Neural cell (in vitro differentiated cells): ENCODE measurements at regions not wholly inside any gene's neighbourhood (a gene's known extent, or its start where the extent isn't known, plus 50 kb on each side); places are given as distances from the start of the nearest gene placed in this dataset.

Experiments used
- H2AFZ ChIP-seq: fragments of 200-600, 300-800 bp; sonication (generic), shearing (Covaris generic); 2 replicates; pipeline ENCODE4 v1.6.0; 2014; ENCODE audit warnings: low read depth, mild to moderate bottlenecking, antibody characterized with exemption, low read length, moderate library complexity
- H3F3A ChIP-seq: fragments of 200-600 bp; shearing (Covaris generic); 2 replicates; pipeline ENCODE4 v1.6.1; 2016; ENCODE audit warnings: mild to moderate bottlenecking, moderate library complexity, mixed read lengths, antibody characterized with exemption, low read length; ENCODE audit not compliant: insufficient read depth, poor library complexity, severe bottlenecking
- H3K27ac ChIP-seq: fragments of 200-600, 300-800 bp; sonication (generic), shearing (Covaris generic); 2 replicates; pipeline ENCODE4 v1.5.1; 2014; ENCODE audit warnings: mild to moderate bottlenecking, low read length, moderate library complexity
- H3K27me3 ChIP-seq: fragments of 300-800, 200-600 bp; sonication (generic), shearing (Covaris generic); 2 replicates; pipeline ENCODE4 v1.6.0; 2014; ENCODE audit warnings: mild to moderate bottlenecking, low read depth, low read length, moderate library complexity; ENCODE audit not compliant: insufficient read depth
- H3K36me3 ChIP-seq: fragments of 300-800, 200-600 bp; sonication (generic), shearing (Covaris generic); 2 replicates; pipeline ENCODE4 v1.5.1; 2014; ENCODE audit warnings: mild to moderate bottlenecking, antibody characterized with exemption, low read length, moderate library complexity; ENCODE audit not compliant: insufficient read depth
- H3K4me2 ChIP-seq: fragments of 300-800, 200-600 bp; sonication (generic), shearing (Covaris generic); 2 replicates; pipeline ENCODE4 v1.6.0; 2014; ENCODE audit warnings: mild to moderate bottlenecking, low read length
- H3K4me3 ChIP-seq: fragments of 300-800, 200-600 bp; sonication (generic), shearing (Covaris generic); 2 replicates; pipeline ENCODE4 v1.5.1; 2014; ENCODE audit warnings: mild to moderate bottlenecking, low read length, moderate library complexity
- H3K79me2 ChIP-seq: fragments of 200-600 bp; shearing (Covaris generic); replicated peaks from 2 replicates; pipeline ENCODE4 v1.6.0; 2014; ENCODE audit warnings: mild to moderate bottlenecking, low read length, moderate library complexity; ENCODE audit not compliant: insufficient read depth
- H3K9ac ChIP-seq: fragments of 300-800, 200-600 bp; sonication (generic), shearing (Covaris generic); 2 replicates; pipeline ENCODE4 v1.6.1; 2016; ENCODE audit warnings: mild to moderate bottlenecking, low read length, mixed read lengths
- H3K9me2 ChIP-seq: fragments of 200-600 bp; shearing (Covaris generic); 2 replicates; pipeline ENCODE4 v1.6.1; 2016; ENCODE audit warnings: mild to moderate bottlenecking, low read length, mixed read lengths; ENCODE audit not compliant: insufficient read depth
- H3K9me3 ChIP-seq: fragments of 200-600, 300-800 bp; sonication (generic), shearing (Covaris generic); 2 replicates; pipeline ENCODE4 v1.6.1; 2016; ENCODE audit warnings: mild to moderate bottlenecking, mixed run types, low read length, moderate library complexity, mixed read lengths
- H4K20me1 ChIP-seq: fragments of 200-600 bp; shearing (Covaris generic); 2 replicates; pipeline ENCODE4 v1.6.1; 2016; ENCODE audit warnings: mild to moderate bottlenecking, mixed run types; ENCODE audit not compliant: insufficient read depth
- EP300 ChIP-seq: fragments of 450-650 bp; conservative IDR thresholded peaks from 2 replicates; pipeline ENCODE4 v1.6.1; 2014; ENCODE audit warnings: antibody characterized with exemption, mild to moderate bottlenecking, moderate library complexity; ENCODE audit not compliant: poor library complexity, severe bottlenecking
- EZH2 ChIP-seq: fragments of 200-600, 300-800 bp; shearing (Covaris generic), sonication (generic); IDR thresholded peaks from 2 replicates; pipeline ENCODE4 v1.6.1; 2014; ENCODE audit warnings: antibody characterized with exemption, low read length, borderline replicate concordance, mild to moderate bottlenecking; ENCODE audit not compliant: insufficient read depth, poor library complexity, severe bottlenecking
- MXI1 ChIP-seq: fragments of 450-650 bp; conservative IDR thresholded peaks from 2 replicates; pipeline ENCODE4 v1.6.1; 2014; ENCODE audit warnings: antibody characterized with exemption, mild to moderate bottlenecking; ENCODE audit not compliant: poor library complexity, severe bottlenecking
- POLR2AphosphoS5 ChIP-seq: IDR thresholded peaks from 2 replicates; pipeline ENCODE4 v1.6.1; 2012
- RAD21 ChIP-seq: fragments of 450-650 bp; conservative IDR thresholded peaks from 2 replicates; pipeline ENCODE4 v1.6.1; 2014; ENCODE audit warnings: antibody characterized with exemption, mild to moderate bottlenecking, moderate library complexity
- SMC3 ChIP-seq: fragments of 450-650 bp; conservative IDR thresholded peaks from 2 replicates; pipeline ENCODE4 v1.6.1; 2014; ENCODE audit warnings: antibody characterized with exemption, mild to moderate bottlenecking, moderate library complexity; ENCODE audit not compliant: poor library complexity
- TAF1 ChIP-seq: IDR thresholded peaks from 2 replicates; pipeline ENCODE4 v1.6.1; 2012; ENCODE audit warnings: low read depth
- TF ChIP-seq, protein P1 (sequence below): fragments of 450-650 bp; IDR thresholded peaks from 2 replicates; pipeline ENCODE4 v1.5.1; 2014; ENCODE audit warnings: antibody characterized with exemption, mild to moderate bottlenecking, moderate library complexity; ENCODE audit not compliant: poor library complexity, severe bottlenecking
- TF ChIP-seq, protein P2 (sequence below): IDR thresholded peaks from 2 replicates; pipeline ENCODE4 v1.6.1; 2012; ENCODE audit warnings: borderline replicate concordance

DNA sequence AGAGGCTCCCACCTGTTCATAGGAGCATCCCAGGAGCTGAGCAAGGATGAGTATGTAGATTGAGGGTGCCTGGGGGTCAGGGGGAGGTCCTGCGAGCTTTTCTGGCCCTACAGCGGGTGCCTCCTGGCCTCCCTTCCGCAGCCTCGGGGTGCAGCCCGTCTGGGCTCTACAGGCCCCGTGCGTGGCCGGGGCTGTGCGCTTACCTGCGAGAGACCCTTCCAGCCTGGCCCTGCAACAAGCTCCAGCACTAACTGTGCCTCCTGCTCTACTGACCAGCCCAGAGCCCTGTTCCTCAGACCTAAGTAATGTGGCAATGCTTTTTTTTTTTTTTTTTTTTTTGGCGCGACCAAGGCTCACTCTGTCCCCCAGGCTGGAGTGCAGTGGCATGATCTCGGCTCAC is 1129.1 kb downstream of the BRD1 start:
- Histone ChIP-seq H3K9me3 (no peaks in the 10 kb centered on the region), H3F3A (no peaks in the 10 kb centered on the region), H3K9ac (no peak overlapping the region), H3K27me3 (no peaks in the 10 kb centered on the region), H3K9me2 (no peaks in the 10 kb centered on the region), H3K4me3 (no peak overlapping the region), H2AFZ (no peak overlapping the region), H3K36me3 (no peaks in the 10 kb centered on the region), H3K79me2 (no peaks in the 10 kb centered on the region), H4K20me1 (no peaks in the 10 kb centered on the region), H3K4me2 (no peak overlapping the region), H3K27ac (no peak overlapping the region)
- TF ChIP-seq EZH2 (no peak), EP300 (no peak), MXI1 (no peak)

DNA sequence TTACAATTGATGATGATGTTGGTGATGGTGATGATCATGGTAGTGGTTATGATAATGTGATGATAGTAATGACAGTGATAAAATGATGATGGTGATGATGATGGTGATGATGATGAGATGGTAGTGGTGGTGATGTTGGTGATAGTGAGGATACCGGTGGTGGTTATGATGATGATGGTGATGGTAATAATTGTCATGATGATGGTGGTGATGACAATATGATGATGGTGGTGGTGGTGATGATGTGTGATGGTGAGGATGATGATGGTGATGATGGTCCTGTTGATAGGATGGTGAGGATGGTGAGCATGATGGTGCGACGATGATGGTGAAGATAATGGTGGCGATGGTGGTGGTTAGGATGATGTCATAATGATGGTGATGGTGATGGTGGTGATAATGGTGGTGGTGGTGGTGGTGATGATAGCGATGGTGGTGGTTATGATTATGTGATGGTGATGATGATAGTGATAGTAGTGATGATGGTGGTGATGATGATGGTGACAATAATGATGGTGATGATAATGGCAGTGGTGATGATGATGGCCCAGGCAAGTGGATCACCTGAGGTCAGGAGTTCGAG is 1129.9 kb downstream of the BRD1 start:
- H3K27ac ChIP-seq, result no peak overlapping the region
- no peak overlapping the region for H2AFZ ChIP-seq
- no peaks in the 10 kb centered on the region for H4K20me1 ChIP-seq
- no peaks in the 10 kb centered on the region for H3F3A ChIP-seq
- H3K36me3 ChIP-seq, result no peaks in the 10 kb centered on the region
- H3K4me2 ChIP-seq, result no peak overlapping the region
- no peak overlapping the region for H3K9ac ChIP-seq
- TF ChIP-seq, protein P1, sequence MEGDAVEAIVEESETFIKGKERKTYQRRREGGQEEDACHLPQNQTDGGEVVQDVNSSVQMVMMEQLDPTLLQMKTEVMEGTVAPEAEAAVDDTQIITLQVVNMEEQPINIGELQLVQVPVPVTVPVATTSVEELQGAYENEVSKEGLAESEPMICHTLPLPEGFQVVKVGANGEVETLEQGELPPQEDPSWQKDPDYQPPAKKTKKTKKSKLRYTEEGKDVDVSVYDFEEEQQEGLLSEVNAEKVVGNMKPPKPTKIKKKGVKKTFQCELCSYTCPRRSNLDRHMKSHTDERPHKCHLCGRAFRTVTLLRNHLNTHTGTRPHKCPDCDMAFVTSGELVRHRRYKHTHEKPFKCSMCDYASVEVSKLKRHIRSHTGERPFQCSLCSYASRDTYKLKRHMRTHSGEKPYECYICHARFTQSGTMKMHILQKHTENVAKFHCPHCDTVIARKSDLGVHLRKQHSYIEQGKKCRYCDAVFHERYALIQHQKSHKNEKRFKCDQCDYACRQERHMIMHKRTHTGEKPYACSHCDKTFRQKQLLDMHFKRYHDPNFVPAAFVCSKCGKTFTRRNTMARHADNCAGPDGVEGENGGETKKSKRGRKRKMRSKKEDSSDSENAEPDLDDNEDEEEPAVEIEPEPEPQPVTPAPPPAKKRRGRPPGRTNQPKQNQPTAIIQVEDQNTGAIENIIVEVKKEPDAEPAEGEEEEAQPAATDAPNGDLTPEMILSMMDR, result no peak
- no peak for TF ChIP-seq POLR2AphosphoS5
- H3K27me3 ChIP-seq, result no peaks in the 10 kb centered on the region
- no peaks in the 10 kb centered on the region for H3K79me2 ChIP-seq
- H3K9me2 ChIP-seq, result no peaks in the 10 kb centered on the region
- H3K4me3 ChIP-seq, result no peak overlapping the region
- H3K9me3 ChIP-seq, result no peaks in the 10 kb centered on the region

- Histone ChIP-seq H3K9ac (no peak overlapping the region), H4K20me1 (no peaks in the 10 kb centered on the region), H3F3A (no peaks in the 10 kb centered on the region), H3K27me3 (no peaks in the 10 kb centered on the region), H3K9me2 (no peaks in the 10 kb centered on the region), H3K4me3 (no peak overlapping the region), H2AFZ (no peak overlapping the region), H3K36me3 (no peaks in the 10 kb centered on the region), H3K27ac (no peak overlapping the region), H3K9me3 (no peaks in the 10 kb centered on the region), H3K4me2 (no peak overlapping the region), H3K79me2 (no peaks in the 10 kb centered on the region)
- TF ChIP-seq SMC3 (no peak), POLR2AphosphoS5 (no peak), EZH2 (no peak), MXI1 (no peak), TAF1 (no peak), RAD21 (no peak), EP300 (no peak)
- TF ChIP-seq, protein P1, result no peak
- TF ChIP-seq, protein P2, sequence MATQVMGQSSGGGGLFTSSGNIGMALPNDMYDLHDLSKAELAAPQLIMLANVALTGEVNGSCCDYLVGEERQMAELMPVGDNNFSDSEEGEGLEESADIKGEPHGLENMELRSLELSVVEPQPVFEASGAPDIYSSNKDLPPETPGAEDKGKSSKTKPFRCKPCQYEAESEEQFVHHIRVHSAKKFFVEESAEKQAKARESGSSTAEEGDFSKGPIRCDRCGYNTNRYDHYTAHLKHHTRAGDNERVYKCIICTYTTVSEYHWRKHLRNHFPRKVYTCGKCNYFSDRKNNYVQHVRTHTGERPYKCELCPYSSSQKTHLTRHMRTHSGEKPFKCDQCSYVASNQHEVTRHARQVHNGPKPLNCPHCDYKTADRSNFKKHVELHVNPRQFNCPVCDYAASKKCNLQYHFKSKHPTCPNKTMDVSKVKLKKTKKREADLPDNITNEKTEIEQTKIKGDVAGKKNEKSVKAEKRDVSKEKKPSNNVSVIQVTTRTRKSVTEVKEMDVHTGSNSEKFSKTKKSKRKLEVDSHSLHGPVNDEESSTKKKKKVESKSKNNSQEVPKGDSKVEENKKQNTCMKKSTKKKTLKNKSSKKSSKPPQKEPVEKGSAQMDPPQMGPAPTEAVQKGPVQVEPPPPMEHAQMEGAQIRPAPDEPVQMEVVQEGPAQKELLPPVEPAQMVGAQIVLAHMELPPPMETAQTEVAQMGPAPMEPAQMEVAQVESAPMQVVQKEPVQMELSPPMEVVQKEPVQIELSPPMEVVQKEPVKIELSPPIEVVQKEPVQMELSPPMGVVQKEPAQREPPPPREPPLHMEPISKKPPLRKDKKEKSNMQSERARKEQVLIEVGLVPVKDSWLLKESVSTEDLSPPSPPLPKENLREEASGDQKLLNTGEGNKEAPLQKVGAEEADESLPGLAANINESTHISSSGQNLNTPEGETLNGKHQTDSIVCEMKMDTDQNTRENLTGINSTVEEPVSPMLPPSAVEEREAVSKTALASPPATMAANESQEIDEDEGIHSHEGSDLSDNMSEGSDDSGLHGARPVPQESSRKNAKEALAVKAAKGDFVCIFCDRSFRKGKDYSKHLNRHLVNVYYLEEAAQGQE, result no peak
Measured at GRCh38 chr22:48697223-48697622, 1130.5 kb downstream of the BRD1 start.
